ENCODE measurements at regions not wholly inside any gene's neighbourhood (a gene's known extent, or its start where the extent isn't known, plus 50 kb on each side); places are given as distances from the start of the nearest gene placed in this dataset.

DNA sequence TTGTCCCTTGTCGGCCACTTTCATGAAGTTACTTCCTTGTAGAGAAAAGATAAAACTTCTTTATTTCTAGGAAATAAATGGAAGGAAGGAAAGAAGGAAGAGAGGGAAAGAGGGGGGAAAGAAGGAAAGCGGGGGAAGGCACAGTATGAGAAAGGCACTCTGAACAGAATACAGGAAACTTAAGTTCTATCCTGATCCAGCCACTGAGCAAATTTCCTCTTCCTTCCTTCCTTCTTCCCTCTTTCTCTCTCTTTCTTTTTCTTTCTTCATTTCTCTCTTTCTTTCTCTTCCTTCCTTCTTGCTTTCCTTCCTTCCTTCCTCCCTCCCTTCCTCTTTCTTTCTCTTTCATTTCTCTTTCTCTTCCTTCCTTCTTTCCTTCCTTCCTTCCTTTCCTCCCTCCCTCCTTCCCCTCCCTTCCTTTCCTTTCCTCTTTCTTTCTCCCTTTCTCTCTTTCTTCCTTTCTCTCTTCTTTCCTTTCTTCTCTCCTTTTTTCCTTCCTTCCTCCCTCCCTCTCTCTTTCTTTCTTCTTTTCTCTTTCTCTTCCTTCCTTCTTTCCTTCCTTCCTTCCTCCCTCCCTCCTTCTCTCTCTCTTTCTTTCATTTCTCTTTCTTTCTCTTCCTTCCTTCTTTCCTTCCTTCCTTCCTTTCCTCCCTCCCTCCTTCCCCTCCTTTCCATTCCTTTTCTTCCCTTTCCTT, 240.2 kb upstream of the BRINP1 start:
- DNase-seq, result no peak

DNA sequence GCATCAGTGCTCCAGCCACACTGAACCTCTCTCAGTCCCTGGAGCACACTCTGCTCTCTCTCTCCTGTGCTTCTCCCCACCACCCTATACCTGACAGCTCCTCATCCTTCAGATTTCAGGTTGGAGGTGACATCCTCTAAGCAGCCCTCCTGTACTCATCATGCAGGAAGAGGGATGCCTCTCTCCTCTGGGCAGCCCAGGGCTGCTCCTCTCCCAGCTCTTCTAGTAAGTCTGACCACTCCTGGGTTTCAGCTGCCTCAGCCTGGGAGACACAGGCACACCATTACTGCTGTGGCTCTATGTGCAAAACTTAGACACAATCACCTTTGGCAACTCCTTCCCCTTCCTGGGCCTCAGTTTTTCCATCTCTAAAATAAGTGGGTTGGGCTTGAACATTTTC, 232.4 kb upstream of the BRINP1 start:
- DNase-seq, result no peak

DNA sequence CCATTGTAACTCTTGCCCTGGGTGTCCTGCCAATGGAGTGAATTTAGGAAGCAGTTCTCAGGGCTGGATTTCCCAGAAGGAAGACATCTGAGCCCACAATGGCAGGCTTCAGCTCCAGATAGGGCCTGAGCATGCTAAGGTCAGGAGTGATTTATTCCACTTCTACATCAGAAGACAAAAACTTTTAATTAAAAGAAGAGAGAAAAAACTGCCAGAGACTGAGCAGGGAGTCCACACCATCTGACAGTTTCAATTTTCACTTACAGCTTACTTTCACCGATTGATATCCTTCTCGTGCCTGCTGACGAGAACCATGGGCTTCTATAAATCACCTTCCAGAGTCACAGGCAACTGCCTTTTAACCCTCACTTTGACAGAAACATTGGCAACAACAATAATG, 228.3 kb upstream of the BRINP1 start:
- no peak for DNase-seq

DNA sequence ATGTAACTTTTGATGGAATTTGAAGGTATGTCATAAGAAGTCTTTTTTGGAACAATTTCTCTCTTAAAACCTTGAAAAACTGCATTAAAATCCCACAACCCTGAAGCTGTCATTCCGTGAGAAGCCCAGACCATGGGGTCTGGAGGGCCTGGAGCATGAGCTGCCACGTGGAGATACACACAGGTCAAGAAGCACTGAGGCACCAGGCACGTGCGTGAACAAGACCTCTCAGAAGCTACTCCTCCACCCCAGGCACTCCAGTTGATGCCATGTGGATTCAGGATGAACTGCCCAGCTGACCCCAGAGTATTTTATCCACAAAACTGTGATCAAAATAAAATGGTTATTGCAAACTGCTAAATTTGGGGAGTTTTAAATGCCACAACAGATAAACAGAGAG, 227.5 kb upstream of the BRINP1 start:
- no peak for DNase-seq

DNA sequence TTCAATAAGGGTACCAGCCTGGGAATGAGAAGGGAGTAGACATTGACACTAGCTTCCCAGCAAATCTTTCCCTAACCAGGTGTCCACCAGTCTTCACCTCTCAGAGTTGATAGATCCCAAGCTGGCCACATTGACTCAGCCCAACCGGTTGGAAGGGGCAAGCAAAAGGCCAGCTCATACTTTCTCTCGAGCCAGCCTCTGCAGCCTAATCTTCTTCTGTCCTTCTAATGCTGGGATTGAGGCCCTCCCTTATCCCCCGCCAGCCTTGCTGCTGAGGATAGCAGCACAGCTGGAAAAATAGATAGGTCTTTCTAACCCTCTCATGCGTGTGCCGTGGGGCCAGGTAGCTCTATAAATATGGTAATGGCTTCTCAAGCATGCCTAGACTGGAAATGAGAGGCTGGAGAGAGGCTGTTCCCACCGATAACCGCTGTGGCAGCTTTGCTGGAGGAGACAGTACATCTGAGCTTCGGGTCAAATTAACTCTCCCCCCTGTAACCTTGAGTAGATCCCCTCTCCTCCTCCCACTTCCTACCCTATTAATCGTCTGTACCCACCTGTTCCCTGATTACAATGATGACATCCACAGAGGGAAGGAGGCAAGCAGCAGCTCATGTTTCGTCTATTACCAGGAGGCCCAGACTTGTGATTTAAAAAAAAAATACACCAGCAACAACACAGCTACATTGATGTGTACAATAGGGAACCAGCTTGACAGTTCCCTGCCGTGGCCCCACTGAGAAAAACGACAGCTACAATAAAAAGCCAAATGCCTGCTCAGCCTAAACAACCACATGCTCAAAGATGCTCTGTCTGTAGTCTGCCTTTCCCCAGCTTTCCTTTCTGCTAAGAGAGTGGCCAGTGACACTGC, 219.9 kb upstream of the BRINP1 start:
- DNase-seq, result no peak

DNA sequence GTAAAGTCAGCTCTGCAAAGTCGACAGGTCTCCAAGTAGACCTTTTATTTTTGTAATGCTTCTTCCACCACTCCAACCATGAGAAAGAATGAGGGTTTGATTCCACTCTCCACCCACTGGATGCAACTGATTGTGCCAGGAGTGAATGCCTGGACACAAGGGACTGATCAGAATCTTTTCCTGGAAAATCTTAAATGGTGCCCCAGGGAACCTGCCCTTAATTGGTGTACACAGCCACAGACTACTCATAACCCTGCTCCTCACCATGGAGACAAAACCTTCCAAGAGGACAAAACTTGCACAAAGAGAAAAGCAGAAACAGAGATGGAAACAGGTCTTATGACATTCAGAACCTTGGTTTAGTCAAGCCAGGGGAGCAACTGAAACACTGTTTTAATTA, 208.6 kb upstream of the BRINP1 start:
- no peak for DNase-seq

DNA sequence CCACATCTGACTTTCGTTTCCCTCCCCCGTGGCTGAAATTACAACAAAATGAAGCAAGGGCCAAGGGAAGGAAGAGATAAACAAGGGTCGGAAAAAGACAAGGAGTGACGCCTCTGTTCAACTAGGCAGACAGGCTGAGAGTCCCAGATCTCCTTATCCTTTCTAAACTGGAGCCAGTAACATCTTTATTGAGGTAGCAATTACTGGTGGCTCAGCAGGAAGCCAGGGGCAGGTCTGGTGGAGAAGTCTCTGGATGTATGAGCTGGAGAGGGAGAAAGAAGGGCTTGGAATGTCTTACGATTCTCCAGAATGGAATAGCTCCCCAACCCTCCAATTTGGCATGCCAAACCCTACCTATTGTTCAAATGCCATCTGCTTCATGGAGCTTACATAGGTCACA, 190.8 kb upstream of the BRINP1 start:
- no peak for DNase-seq

DNA sequence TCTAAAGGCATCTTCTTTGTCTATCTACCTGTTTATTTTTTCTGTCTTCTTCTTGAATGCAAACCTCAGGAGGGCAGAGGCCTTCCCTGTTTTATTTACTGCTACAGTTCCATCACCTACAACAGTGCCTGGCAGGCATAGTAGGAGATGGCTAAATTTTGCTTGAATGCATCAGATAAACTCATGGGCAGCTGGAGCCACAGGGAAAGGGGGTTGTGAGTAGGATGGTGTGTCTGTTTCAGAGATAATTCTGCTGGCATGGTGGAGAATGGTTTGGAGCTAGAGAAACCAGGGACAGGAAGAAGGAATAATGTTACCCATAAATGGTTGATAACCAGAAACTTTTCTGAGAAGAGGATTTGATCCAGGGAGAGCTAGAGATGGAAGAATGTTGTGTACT, 189.8 kb upstream of the BRINP1 start:
- DNase-seq, result no peak

DNA sequence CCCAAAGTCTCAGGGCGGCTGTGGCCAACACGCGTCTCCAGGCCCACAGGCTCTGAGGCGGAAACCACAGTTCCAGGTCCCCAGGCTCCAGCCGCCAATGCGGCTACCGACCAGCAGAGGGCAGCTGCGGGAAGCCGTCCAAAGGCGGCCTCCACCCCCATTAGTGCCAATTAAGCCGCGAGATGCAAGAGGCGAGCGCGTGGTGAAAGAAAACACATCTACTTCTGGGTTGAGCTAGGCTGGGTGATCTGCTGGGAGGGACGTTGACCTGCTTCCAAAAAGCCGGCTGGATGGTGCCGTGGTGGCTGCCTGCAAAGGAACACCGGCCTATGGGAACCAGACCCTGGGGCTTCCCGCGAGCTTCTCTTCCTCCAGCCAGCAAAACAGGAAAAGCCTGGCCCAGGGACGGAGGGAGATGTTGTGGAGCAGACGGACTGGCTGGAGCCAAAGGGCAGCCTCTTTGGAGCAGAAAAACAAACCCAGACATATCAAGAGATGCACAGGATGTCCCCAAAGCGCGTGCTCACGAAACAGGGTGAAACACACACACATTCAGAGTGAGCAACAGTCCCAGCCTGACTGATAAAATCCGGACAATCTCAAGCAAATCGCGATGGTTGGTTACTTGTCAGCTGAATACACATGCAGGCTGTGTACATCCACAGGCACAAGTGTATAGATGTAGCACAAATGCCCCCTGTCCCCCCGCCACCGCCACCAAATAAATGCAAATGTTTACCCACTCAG, 187.1 kb upstream of the BRINP1 start:
- DNase-seq, result peak; percentile 59

DNA sequence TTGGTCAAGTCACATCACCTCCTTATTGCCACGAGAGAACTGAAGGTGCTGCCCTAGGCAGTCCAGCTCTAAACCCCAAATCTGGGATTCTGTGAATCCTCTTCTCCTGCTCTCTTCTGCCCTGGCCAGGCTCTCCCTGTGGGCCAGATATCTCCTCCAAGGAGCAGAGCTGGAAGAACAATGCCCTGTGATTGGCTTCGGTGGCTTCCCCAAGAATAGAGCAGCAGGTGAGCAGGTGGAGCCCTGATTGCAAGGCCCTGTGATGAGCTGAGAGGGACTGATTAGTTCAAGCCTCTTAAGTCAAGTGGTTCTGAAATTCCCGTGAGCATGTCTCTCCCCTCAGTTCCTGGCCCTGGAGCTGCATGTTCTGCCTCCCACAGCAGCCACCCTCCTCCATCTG, 175.3 kb upstream of the BRINP1 start:
- DNase-seq, result no peak

DNA sequence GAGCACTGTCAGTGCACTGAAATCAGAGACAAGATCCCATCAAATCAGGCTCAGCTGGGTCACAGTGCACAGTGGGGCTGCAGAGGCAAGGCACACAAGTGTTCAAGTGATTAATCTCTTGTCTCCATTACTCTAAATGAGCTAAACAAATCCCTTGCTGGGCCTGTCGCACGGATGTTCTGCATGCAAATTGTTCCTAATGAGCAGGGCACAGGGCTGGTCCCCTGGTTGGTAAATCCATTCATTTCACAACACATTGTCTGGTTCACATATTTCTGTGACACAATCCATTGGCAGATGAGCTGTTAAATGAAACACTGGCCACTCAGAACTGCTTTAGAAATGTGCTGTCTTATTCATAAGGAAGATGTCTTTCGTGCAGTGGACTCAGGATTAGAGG, 167.9 kb upstream of the BRINP1 start:
- DNase-seq, result no peak

DNA sequence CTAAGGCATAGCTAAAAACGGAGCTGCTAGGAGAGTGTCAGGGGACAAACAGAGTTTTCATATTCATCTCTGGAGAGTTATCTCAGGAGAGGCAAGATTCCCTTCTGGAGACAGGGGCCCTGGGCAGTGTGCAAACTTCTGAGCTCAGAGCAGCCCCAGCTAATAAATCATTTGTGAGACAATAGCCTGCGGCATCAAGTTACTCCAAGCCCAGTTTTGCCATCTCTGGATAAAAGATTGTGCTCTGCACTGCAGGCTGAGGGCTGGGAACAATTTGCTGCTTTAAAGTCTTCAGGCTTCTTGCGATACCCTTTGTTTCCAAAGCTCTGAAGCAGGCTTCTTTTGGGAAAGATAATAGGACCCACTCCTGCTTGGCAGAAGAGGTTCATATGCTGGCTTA, 164.3 kb upstream of the BRINP1 start:
- no peak for DNase-seq

DNA sequence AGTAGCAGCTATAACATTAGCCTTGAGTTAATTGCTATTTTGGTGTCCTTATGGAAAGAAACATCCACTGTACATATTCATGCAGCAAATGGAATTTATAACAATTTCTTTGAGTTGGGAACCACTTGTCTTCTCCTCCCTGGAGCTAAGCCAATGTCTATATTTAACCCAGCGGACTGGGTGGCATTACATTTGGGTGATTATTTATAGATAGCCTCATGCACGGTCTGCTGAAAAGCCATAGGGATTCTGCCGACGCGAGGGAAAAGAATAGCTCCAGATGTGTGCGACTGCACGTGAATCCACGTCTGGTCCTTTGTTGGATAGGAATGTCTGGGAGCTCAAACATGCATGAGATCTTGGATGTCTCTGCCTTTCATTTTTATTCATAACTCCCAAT, 157.5 kb upstream of the BRINP1 start:
- DNase-seq, result no peak

DNA sequence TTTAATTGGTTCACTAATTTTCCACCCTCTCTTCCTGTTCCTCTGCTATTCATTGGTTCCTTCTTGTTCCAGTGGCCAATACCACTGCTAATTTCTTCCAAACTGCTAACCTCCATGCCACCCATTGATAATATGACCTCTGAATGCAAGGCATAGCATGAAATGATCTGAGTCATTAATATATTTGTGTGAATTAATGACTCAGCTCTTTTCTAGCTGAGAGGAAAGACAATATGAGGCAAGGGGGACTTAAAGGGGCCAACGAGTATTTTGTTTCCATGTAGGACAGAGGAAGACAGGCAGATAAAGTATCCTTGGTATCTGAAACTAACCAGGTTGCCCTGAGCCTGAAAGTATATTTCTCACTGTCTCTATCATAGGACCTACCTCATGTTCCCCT, 154.3 kb upstream of the BRINP1 start:
- DNase-seq, result no peak

DNA sequence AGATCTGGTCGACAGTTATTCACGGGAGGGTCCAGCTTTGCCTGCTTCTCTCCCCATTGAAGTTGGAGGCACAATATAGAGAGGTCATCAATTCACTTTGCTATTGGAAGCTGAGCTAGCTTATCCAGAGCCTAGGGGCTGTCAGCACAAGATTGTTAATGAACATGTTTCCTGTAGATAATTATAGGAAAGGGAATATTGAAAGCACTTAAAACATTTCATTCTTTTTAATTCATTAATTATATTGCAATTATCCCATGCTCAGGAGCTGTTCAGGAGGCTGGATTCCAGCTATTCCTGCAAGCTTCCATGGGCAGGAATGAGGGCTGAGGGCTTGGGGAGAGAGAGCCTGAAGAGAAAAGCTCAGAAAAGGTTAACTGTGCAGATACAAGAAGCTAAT, 153.1 kb upstream of the BRINP1 start:
- DNase-seq, result no peak

DNA sequence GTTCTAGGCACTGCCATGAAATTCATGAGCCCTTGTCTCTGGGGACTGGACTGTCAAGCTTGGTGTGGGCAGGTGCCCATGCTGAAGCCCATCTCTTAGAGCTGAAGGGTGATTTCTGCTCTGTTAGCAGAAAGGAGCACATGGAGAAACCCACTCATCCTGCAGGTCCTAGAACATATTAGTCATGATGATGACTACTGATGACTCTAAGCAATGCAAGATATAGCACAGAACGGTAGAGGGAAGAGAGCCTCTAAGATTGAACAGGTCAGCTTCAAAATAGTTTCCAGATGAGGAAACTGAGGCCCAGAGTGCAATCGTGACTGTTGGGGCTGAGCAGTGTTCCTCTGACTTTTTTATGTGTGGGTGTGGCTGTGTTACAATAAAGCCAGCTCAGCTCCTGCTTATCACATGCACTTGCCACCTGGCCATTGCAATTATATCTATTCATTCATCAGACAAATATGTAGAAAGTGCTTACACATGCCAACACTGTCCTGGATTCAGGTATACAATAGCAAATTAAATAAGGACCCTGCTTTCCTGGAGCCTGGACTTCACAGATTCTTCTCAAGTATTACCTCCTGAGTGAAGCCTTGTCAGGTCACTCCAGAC, 140.2 kb upstream of the BRINP1 start:
- DNase-seq, result no peak

DNA sequence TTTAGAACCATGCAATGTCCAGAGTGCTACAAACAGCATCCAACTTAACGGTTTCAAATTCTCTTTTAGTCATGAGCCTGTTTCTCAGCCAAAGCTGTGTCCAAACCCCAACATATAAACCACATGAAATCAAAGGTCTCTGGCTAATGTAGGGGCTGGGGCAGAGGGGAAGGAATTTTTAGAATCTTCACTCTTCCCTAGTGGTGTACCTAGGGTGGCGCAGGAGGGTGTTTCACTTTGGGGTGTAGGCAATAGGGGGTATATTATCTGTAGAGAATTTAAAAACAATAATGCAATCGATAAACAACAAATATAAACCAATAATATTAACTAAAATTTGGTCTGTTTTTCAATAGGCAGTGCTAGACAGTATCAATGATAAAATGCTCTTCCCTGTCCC, 132.1 kb upstream of the BRINP1 start:
- no peak for DNase-seq

DNA sequence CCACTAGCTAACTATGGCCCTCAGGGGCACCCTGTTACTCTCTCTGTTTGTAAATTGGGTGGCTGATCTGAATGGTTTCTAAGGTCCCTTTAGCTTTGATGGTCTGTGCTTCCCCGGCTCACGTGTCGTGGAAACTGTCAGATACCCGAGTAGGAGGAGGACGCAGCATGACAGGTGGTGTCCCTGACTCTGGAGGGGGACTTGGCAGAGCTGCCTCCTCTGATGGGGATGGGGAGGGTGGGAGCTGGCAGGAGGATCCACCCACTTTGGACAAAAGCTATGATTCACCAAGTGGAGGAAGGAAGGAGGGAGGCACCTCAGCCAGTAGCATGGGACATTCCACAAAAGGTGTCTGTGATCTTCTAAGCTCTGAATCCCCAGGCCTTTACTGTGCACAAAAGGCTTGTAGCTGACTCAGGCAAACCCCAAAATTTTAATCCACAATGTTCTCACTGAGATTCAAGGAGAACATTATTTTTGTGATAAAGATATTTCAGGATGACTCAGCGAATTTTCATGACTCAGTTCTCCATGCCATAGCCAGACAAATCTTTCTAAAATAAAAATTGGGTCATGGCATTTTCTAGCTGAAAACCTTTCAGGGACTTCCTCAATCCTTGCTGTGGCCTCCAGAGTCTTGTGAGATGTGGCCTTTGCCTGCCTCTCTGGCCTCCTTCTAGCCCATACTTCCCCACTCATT, 131.0 kb upstream of the BRINP1 start:
- DNase-seq, result peak; percentile 43

DNA sequence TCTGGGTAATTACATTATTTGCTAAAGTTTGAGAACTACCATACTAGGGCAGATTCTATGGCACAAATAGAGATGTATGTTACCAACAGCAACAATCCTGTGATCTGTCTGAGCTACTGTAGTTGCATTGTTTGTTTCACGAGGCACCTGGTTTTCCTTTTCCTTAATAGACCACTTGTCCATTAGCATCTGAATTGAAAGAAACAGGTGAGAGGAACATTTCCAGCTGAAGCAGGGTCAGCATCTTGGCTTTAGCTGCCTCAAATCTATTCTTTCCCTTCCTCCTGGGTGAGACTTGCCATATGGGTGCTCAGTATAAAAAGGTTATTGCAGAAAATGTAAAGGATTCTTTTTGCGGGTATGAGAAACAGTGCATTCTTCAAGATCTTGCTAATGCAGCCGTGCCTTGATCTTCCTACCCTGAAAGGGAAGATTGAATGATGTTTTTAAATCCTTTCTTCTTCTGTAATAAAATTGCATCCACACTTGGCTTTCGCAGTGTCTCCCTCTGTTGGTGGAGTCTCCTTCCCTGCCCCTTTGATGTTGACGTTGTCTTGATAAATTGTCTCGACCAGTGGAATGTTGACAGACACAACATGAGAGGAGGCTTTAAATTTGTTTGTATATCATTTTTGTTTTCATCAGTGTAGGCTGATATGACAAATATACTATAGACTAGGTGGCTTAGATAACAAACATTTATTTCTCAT, 118.0 kb upstream of the BRINP1 start:
- DNase-seq, result no peak

DNA sequence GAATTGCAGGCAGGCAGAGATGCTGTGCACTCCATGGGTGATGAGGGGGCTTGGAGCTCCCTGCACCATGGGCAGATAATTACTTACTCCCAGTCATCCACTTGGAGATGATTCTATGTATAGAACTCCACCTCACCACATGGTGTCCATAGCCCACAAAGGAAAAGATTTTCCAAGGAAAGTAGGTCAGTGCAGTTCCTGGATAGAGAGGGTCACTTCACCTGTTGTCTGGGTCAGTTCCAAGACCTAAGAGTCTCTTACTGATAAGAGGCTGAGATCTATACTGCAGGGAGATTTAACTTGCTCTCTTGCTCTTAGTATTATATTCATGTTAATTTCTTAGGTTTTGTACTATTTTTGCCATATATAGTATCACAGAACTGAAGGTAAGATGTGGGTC, 113.9 kb upstream of the BRINP1 start:
- DNase-seq, result no peak

DNA sequence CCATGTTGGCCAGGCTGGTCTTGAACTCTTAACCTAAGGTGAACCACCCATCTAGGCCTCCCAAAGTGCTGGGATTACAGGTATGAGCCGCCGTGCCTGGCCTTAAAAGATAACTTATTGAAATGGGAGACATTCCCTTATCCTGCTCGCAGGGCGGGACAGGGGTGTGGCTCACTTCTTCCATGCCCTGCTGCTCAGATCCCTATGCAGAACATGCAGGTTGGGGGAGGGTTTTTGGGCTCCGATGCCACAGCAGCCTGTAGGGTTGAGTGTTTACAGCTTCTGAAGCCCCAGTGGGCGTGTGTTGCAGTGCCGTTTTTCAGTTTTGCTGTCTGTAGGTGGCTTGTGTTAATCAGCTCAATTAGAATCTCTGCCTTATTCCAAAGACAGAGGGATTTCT, 108.0 kb upstream of the BRINP1 start:
- DNase-seq, result no peak

DNA sequence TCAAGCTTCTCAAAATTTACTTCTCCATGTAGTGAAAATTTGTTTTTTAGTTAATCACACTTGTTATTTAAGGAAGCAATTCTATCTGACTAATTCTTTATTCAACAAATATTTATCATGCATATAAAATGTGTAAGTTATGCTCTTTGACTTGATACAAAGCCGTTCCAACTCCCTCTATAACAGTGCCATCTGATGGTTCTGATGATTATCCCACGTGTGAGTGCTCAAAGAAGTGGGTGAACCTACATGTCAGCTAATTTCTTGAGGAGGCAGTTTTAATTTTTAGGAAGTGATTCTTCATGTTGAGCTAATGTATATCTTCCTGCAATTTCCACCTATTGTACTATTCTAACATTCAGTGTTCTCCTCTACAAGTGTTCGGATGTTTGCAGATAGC, 88.8 kb upstream of the BRINP1 start:
- no peak for DNase-seq

All from occipital lobe (tissue), 1 donor.